Breast epithelium (tissue), 4 donors: ENCODE measurements at regions not wholly inside any gene's neighbourhood (a gene's known extent, or its start where the extent isn't known, plus 50 kb on each side); places are given as distances from the start of the nearest gene placed in this dataset.

ENCODE experiments used
- DNase-seq, 2 donors: peaks; one replicate each; pipeline ENCODE4 v3.0.0-alpha.2; 2019; ENCODE audit warnings: low spot score in 2 of 2
- H3K27ac ChIP-seq, 2 donors: fragments of 200-600 bp; sonication (generic) in 1 of 2; one replicate each; pipeline ENCODE4 v1.5.1; 2016 to 2019; ENCODE audit warnings: mild to moderate bottlenecking in 1 of 2
- H3K27me3 ChIP-seq, 2 donors: fragments of 200-600 bp; sonication (generic) in 1 of 2; one replicate each; pipeline versions ENCODE4 v1.5.1 to v1.6.0; 2017 to 2019; ENCODE audit warnings: control low read depth in 1 of 2, mild to moderate bottlenecking in 1 of 2
- H3K36me3 ChIP-seq: fragments of 200-600 bp; one replicate; pipeline ENCODE4 v1.5.1; 2019
- H3K4me1 ChIP-seq, 2 donors: fragments of 200-600 bp; sonication (generic); one replicate each; pipeline ENCODE4 v1.5.1; 2016 to 2019; ENCODE audit warnings: control low read depth in 1 of 2
- H3K4me3 ChIP-seq, 3 donors: fragments of 200-600 bp; sonication (generic); 1 replicate in 2 of 3; 2 replicates in 1 of 3; pipeline ENCODE4 v1.5.1; 2016 to 2019; ENCODE audit warnings: mild to moderate bottlenecking in 3 of 3, moderate library complexity in 2 of 3
- H3K9me3 ChIP-seq, 2 donors: fragments of 200-600 bp; sonication (generic) in 1 of 2; one replicate each; pipeline ENCODE4 v1.5.1; 2016 to 2019; ENCODE audit warnings: control low read depth in 1 of 2
- POLR2A ChIP-seq: fragments of 450-650 bp; IDR thresholded peaks from one replicate; pipeline ENCODE4 v1.6.1; 2016; ENCODE audit warnings: antibody characterized with exemption, mild to moderate bottlenecking, moderate library complexity
- POLR2AphosphoS5 ChIP-seq, 3 donors: sonication (generic); formaldehyde crosslinking; IDR thresholded peaks; one replicate each; pipeline ENCODE4 v1.6.1; 2017; ENCODE audit warnings: antibody characterized with exemption in 3 of 3
- intact Hi-C: fragments of 100-400 bp; cut with DNase I; formaldehyde crosslinking; loops from one replicate; pipeline ENCODE4 v1.15.1; 2023; ENCODE audit warnings: low total_unique reads
- TF ChIP-seq, protein P1 (sequence below), 3 donors: fragments of 450-650 bp; IDR thresholded peaks; one replicate each; pipeline ENCODE4 v1.5.1; 2016 to 2017; ENCODE audit warnings: antibody characterized with exemption in 3 of 3, mild to moderate bottlenecking in 3 of 3, moderate library complexity in 3 of 3

DNA sequence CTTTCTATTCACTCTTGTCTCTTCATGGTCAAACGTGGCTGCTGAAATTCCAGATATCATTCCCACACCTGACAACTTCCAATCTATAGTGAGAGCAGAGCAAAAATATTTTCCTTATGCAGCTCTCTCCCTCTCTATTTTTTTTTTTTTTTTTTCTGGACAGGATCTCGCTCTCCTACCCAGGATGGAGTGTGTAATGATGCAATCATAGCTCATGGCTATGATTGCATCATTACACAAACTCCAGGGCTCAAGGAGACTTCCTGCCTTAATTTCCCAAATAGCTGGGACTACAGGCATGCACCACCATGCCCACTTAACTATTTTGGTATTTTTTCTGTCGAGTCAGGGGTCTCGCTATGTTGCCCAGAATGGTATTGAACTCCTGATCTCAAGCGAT, 1398.9 kb downstream of the AACS start:
- Histone ChIP-seq H3K27ac (no peak overlapping the region), H3K27me3 (no peaks in the 10 kb centered on the region), H3K36me3 (no peaks in the 10 kb centered on the region), H3K4me3 (no peak overlapping the region), H3K4me1 (no peaks in the 10 kb centered on the region), H3K9me3 (no peaks in the 10 kb centered on the region)
- TF ChIP-seq POLR2A (no peak), POLR2AphosphoS5 (IDR thresholded peaks at IDR 0.05) (no peak)
- TF ChIP-seq, protein P1, sequence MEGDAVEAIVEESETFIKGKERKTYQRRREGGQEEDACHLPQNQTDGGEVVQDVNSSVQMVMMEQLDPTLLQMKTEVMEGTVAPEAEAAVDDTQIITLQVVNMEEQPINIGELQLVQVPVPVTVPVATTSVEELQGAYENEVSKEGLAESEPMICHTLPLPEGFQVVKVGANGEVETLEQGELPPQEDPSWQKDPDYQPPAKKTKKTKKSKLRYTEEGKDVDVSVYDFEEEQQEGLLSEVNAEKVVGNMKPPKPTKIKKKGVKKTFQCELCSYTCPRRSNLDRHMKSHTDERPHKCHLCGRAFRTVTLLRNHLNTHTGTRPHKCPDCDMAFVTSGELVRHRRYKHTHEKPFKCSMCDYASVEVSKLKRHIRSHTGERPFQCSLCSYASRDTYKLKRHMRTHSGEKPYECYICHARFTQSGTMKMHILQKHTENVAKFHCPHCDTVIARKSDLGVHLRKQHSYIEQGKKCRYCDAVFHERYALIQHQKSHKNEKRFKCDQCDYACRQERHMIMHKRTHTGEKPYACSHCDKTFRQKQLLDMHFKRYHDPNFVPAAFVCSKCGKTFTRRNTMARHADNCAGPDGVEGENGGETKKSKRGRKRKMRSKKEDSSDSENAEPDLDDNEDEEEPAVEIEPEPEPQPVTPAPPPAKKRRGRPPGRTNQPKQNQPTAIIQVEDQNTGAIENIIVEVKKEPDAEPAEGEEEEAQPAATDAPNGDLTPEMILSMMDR (IDR thresholded peaks at IDR 0.05): no peak
- intact Hi-C loops: no loop called here
- no peak for DNase-seq

DNA sequence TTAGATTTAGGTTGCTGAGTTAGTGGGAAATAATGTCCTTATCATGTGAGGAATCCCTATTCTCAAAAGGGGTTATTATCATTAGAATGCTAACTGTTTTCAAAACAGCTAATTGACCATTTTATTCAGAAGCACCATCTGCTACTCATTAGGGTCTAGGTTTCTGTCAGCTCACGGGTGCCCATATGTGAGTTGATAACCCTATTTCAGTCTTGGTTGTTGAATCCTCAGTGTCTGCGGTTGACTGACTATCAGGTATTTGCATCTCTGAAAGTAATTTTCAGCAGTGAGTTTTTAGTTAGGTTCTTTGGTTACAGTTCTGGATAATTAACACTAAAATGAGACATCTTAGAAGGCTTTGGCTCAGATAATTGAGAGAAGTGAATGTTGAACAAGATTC, 1404.0 kb downstream of the AACS start:
- intact Hi-C loops: no loop called here
- H3K4me1 ChIP-seq: no peaks in the 10 kb centered on the region
- H3K27ac ChIP-seq: no peak overlapping the region
- no peaks in the 10 kb centered on the region for H3K36me3 ChIP-seq
- H3K9me3 ChIP-seq: peaks cover 0 to 6% of the 10 kb centered on the region in 2 donors
- TF ChIP-seq POLR2AphosphoS5 (IDR thresholded peaks at IDR 0.05) (no peak), POLR2A (no peak)
- TF ChIP-seq, protein P1 (IDR thresholded peaks at IDR 0.05): no peak
- H3K4me3 ChIP-seq: no peak overlapping the region
- DNase-seq: no peak
- H3K27me3 ChIP-seq: no peaks in the 10 kb centered on the region

GRCh38 chr12:126474703-126475102, 1409.5 kb downstream of the AACS start:
- TF ChIP-seq POLR2A (no peak), POLR2AphosphoS5 (IDR thresholded peaks at IDR 0.05) (no peak)
- TF ChIP-seq, protein P1 (IDR thresholded peaks at IDR 0.05): no peak
- Histone ChIP-seq H3K4me1 (no peaks in the 10 kb centered on the region), H3K27me3 (no peaks in the 10 kb centered on the region), H3K36me3 (no peaks in the 10 kb centered on the region), H3K9me3 (peaks cover 4 to 28% of the 10 kb centered on the region in 2 donors), H3K4me3 (no peak overlapping the region), H3K27ac (no peak overlapping the region)
- intact Hi-C loops: no loop called here
- no peak for DNase-seq

GRCh38 chr12:126480451-126480850, 1415.2 kb downstream of the AACS start:
- Histone ChIP-seq H3K9me3 (peaks cover 0 to 9% of the 10 kb centered on the region in 2 donors), H3K4me3 (no peak overlapping the region), H3K4me1 (no peaks in the 10 kb centered on the region), H3K36me3 (no peaks in the 10 kb centered on the region), H3K27ac (no peak overlapping the region), H3K27me3 (no peaks in the 10 kb centered on the region)
- intact Hi-C loops: no loop called here
- DNase-seq: no peak
- TF ChIP-seq POLR2AphosphoS5 (IDR thresholded peaks at IDR 0.05): no peak
- TF ChIP-seq, protein P1 (IDR thresholded peaks at IDR 0.05): no peak
- no peak for TF ChIP-seq POLR2A

GRCh38 chr12:126481688-126482087, 1416.5 kb downstream of the AACS start:
- TF ChIP-seq, protein P1 (IDR thresholded peaks at IDR 0.05): no peak
- TF ChIP-seq POLR2AphosphoS5 (IDR thresholded peaks at IDR 0.05) (no peak), POLR2A (no peak)
- Histone ChIP-seq H3K27me3 (no peaks in the 10 kb centered on the region), H3K36me3 (no peaks in the 10 kb centered on the region), H3K9me3 (peaks cover 0 to 6% of the 10 kb centered on the region in 2 donors), H3K4me1 (no peaks in the 10 kb centered on the region), H3K27ac (no peak overlapping the region), H3K4me3 (no peak overlapping the region)
- intact Hi-C loops: no loop called here
- no peak for DNase-seq
